Glutamatergic neuron (in vitro differentiated cells): ENCODE measurements at regions not wholly inside any gene's neighbourhood (a gene's known extent, or its start where the extent isn't known, plus 50 kb on each side); places are given as distances from the start of the nearest gene placed in this dataset.
"Not testable (repeated sequence)": the region's sequence is repeated elsewhere in the genome, so short reads cannot be mapped to it uniquely, and the experiment has no call there.

ENCODE experiments used
- DNase-seq: peaks from one replicate; pipeline ENCODE4 v3.0.0; 2022
- H3K27ac Mint-ChIP-seq: one replicate; pipeline ENCODE4 v1.8.0; 2020; ENCODE audit warnings: mild to moderate bottlenecking, mixed read lengths, inconsistent platforms; ENCODE audit not compliant: unreplicated experiment
- H3K27me3 Mint-ChIP-seq: one replicate; pipeline ENCODE4 v1.8.0; 2020; ENCODE audit warnings: mild to moderate bottlenecking, moderate library complexity, mixed read lengths, inconsistent platforms; ENCODE audit not compliant: unreplicated experiment
- H3K36me3 Mint-ChIP-seq: one replicate; pipeline ENCODE4 v1.8.0; 2020; ENCODE audit warnings: mild to moderate bottlenecking, mixed read lengths, inconsistent platforms; ENCODE audit not compliant: unreplicated experiment
- H3K4me1 Mint-ChIP-seq: one replicate; pipeline ENCODE4 v1.8.0; 2020; ENCODE audit warnings: mild to moderate bottlenecking, low read depth, mixed read lengths, inconsistent platforms; ENCODE audit not compliant: unreplicated experiment
- H3K4me3 Mint-ChIP-seq: one replicate; pipeline ENCODE4 v1.8.0; 2020; ENCODE audit warnings: mild to moderate bottlenecking, mixed read lengths, inconsistent platforms; ENCODE audit not compliant: unreplicated experiment
- H3K9me3 Mint-ChIP-seq: one replicate; pipeline ENCODE4 v1.8.0; 2020; ENCODE audit warnings: mild to moderate bottlenecking, moderate library complexity, mixed read lengths, inconsistent platforms; ENCODE audit not compliant: unreplicated experiment
- TF ChIP-seq, protein P1 (sequence below): fragments of 200-600 bp; sonication (generic); IDR thresholded peaks from one replicate; pipeline ENCODE4 v1.5.0; 2021; ENCODE audit not compliant: partially characterized antibody, unreplicated experiment

DNA sequence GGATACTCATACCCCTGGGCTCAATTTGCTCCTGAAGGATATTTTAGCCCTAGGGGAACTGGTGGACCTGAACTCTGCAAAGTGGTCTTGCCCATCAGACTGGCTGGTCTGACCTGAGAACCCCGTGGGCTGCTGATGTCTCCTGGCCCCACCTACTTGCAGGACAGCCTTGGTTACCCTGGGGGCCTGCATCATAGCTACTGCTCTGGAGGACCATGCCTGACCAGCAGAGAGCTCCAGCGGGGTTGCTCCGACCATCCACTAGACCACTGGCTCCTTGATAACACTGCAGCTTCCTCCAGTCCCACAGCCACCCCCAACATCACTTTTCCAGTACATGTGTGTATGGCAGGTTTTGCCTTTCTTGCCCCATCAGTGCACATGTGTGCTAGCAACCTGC is 331.6 kb upstream of the BRINP3 start:
- no peak overlapping the region for H3K27ac Mint-ChIP-seq
- H3K4me1 Mint-ChIP-seq: no peaks in the 10 kb centered on the region
- H3K4me3 Mint-ChIP-seq: no peak overlapping the region
- H3K36me3 Mint-ChIP-seq: no peaks in the 10 kb centered on the region
- H3K27me3 Mint-ChIP-seq: no peaks in the 10 kb centered on the region
- no peak for DNase-seq
- no peaks in the 10 kb centered on the region for H3K9me3 Mint-ChIP-seq
- TF ChIP-seq, protein P1, sequence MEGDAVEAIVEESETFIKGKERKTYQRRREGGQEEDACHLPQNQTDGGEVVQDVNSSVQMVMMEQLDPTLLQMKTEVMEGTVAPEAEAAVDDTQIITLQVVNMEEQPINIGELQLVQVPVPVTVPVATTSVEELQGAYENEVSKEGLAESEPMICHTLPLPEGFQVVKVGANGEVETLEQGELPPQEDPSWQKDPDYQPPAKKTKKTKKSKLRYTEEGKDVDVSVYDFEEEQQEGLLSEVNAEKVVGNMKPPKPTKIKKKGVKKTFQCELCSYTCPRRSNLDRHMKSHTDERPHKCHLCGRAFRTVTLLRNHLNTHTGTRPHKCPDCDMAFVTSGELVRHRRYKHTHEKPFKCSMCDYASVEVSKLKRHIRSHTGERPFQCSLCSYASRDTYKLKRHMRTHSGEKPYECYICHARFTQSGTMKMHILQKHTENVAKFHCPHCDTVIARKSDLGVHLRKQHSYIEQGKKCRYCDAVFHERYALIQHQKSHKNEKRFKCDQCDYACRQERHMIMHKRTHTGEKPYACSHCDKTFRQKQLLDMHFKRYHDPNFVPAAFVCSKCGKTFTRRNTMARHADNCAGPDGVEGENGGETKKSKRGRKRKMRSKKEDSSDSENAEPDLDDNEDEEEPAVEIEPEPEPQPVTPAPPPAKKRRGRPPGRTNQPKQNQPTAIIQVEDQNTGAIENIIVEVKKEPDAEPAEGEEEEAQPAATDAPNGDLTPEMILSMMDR: no peak

DNA sequence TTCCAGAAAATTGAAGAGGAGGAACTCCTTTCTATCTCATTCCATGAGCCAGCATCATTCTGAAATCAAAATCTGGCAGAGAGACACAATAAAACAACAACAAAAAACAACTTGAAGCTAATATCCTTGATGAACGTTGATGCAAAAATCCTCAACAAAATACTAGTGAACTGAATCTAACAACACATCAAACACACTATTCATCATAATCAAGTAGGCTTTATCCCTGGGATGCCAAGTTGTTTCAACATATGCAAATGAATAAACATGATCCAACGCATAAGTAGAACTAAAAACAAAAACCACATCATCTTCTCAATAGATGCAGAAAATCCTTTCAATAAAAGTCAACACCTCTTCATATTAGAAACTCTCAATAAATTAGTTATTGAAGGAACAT is 335.3 kb upstream of the BRINP3 start:
- no peaks in the 10 kb centered on the region for H3K27me3 Mint-ChIP-seq
- H3K27ac Mint-ChIP-seq: no peak overlapping the region
- no peaks in the 10 kb centered on the region for H3K9me3 Mint-ChIP-seq
- TF ChIP-seq, protein P1: no peak
- no peaks in the 10 kb centered on the region for H3K4me1 Mint-ChIP-seq
- no peaks in the 10 kb centered on the region for H3K36me3 Mint-ChIP-seq
- no peak for DNase-seq
- H3K4me3 Mint-ChIP-seq: no peak overlapping the region

DNA sequence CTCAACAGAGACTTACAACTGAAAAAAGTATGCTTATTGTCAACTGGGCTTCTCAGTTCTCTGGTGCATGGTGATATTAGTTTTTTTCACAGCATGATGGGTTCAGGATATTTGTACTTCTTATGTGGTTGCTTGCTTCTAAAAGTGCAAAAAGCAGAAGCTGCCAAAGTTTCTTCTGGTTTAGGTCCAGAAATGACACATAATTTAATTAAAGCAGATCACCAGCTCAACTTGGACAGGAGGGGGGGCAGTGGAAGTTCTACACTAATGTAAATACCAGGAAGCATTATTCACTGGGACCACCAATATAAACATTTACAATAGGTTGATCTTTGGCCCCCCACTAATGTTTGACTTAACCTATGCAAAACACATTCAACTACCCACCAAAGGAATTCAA is 354.8 kb upstream of the BRINP3 start:
- Mint-ChIP-seq H3K36me3 (no peaks in the 10 kb centered on the region), H3K27me3 (no peaks in the 10 kb centered on the region), H3K4me3 (no peak overlapping the region), H3K27ac (no peak overlapping the region), H3K4me1 (no peaks in the 10 kb centered on the region), H3K9me3 (no peaks in the 10 kb centered on the region)
- no peak for DNase-seq
- TF ChIP-seq, protein P1: no peak

DNA sequence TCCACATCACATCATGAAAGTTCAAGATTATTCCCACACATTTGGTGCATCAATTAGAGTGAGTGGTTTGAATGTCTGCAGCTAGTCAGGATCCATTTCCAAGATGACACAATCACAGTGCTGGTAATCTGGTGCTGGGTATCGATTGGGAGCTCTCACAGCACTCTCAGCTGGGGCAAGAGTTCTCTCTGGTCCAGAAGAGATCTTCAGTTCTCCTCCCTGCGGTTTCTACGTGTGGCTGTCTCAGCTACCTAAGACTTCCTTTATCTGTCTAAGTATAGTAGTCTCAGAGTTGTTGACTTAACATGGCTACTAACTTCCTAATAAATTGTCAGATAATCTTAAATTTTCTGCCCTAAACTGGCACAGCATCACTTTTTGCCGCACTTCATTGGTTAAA is 358.0 kb upstream of the BRINP3 start:
- TF ChIP-seq, protein P1: no peak
- Mint-ChIP-seq H3K36me3 (no peaks in the 10 kb centered on the region), H3K27ac (no peak overlapping the region), H3K9me3 (no peaks in the 10 kb centered on the region), H3K4me1 (no peaks in the 10 kb centered on the region), H3K27me3 (no peaks in the 10 kb centered on the region), H3K4me3 (no peak overlapping the region)
- no peak for DNase-seq

DNA sequence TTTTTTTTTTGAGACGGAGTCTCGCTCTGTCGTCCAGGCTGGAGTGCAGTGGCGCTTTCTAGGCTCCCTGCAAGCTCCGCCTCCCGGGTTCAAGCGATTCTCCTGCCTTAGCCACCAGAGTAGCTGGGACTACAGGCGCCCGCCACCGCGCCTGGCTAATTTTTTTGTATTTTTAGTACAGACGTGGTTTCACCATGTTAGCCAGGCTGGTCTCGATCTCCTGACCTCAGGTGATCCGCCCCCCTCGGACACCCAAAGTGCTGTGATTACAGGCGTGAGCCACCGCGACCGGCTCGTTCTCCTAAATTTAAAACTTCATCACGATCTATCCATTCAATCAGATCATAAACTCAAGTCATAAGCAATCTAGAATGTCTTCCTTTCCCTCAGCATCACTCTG is 359.5 kb upstream of the BRINP3 start:
- not testable (repeated sequence) for DNase-seq, H3K36me3 Mint-ChIP-seq, H3K4me1 Mint-ChIP-seq, H3K27ac Mint-ChIP-seq, H3K9me3 Mint-ChIP-seq, H3K4me3 Mint-ChIP-seq, H3K27me3 Mint-ChIP-seq

DNA sequence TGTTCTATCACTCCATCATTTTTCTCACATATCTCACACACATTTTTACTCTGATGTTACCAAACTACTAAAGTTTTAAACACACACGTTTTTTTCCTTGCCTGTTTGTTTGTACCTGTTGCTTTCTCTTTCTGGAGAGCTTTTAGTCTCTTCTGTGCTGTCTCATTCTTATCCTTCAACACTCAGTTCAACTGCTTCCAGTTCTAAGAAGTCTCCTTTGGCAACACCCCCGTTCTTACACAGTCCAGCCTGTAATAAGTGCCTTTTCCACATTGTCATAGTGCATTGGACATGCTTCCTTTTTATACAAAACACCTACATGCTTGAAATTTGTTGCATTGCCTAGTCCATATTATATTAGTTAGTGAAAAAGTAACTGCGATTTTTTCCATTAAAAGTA is 360.2 kb upstream of the BRINP3 start:
- no peak overlapping the region for H3K27ac Mint-ChIP-seq
- H3K4me1 Mint-ChIP-seq: no peaks in the 10 kb centered on the region
- H3K27me3 Mint-ChIP-seq: no peaks in the 10 kb centered on the region
- no peaks in the 10 kb centered on the region for H3K36me3 Mint-ChIP-seq
- H3K4me3 Mint-ChIP-seq: no peak overlapping the region
- TF ChIP-seq, protein P1: no peak
- DNase-seq: no peak
- no peaks in the 10 kb centered on the region for H3K9me3 Mint-ChIP-seq
